ENCODE measurements at regions not wholly inside any gene's neighbourhood (a gene's known extent, or its start where the extent isn't known, plus 50 kb on each side); places are given as distances from the start of the nearest gene placed in this dataset.

GRCh38 chr12:80040075-80040738, 59.1 kb upstream of the OTOGL start:
- TF ChIP-seq CTCF (IDR thresholded peaks at IDR 0.05) (no peak), POLR2A (IDR thresholded peaks at IDR 0.05) (no peak), EP300 (IDR thresholded peaks at IDR 0.05) (no peak)

Measured in tibial nerve (tissue), 4 donors.